ENCODE measurements at regions not wholly inside any gene's neighbourhood (a gene's known extent, or its start where the extent isn't known, plus 50 kb on each side); places are given as distances from the start of the nearest gene placed in this dataset.

- H3K27ac ChIP-seq (ENCODE audit: low read length): no peak overlapping the region
- Mint-ChIP-seq H3K4me1 (no peaks in the 10 kb centered on the region), H3K4me3 (no peak overlapping the region), H3K9me3 (no peaks in the 10 kb centered on the region), H3K36me3 (no peaks in the 10 kb centered on the region), H3K27ac (no peak overlapping the region), H3K27me3 (ENCODE audit: low read depth in 2 of 2) (peaks cover 0 to 7% of the 10 kb centered on the region in 2 donors)
- H3K27me3 ChIP-seq (ENCODE audit: control insufficient read depth, insufficient read depth, low read length): no peaks in the 10 kb centered on the region
- H3K4me3 ChIP-seq (ENCODE audit: low read length): no peak overlapping the region
- intact Hi-C loops (cut with micrococcal nuclease): no loop called here
- DNase-seq (no peak), ATAC-seq (no peak)
- H3K9me3 ChIP-seq (ENCODE audit: control insufficient read depth, insufficient read depth, low read length): no peaks in the 10 kb centered on the region
- no peaks in the 10 kb centered on the region for H3K36me3 ChIP-seq (ENCODE audit: control insufficient read depth, insufficient read depth, low read length)
- H3K4me1 ChIP-seq (ENCODE audit: control insufficient read depth, insufficient read depth, low read length): no peaks in the 10 kb centered on the region
- TF ChIP-seq CTCF (IDR thresholded peaks at IDR 0.05): no peak
Measured at GRCh38 chr10:10804061-10804460, 213.6 kb upstream of the CELF2 start.

DNA sequence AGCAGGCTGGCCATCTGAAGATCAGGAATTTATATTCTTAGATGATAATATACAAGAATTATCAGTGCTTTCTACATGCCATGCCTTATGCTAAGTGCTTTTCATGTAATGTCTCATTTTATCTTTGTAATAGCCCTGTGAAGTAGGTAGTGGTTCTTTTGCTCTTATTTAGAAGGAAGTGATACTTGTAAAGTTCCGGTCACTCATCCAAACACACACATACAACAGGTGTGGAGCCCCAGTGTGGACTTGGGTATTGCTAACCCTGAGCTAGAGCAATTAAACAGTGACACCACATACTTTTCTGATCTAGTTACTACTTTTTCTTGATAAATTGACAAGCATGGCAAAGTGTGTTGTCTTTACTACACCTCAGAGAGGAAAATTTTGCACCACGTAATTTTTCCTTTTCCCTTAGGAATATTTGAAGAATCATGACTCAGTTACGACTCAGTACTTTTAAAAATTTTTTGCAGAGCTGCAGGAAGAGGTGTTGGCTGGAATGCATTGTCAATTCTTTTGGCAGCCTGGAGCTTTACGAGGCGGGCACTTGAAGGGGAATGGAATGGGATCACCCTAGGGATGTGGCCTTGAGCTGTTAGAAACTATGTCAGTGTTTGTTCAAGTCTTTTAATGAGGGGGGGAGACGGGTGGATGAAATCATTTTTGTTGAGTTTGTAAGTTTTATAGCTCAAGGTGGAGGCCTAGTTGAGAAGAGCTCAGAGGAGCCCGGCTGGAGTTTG, 212.5 kb upstream of the CELF2 start:
- Histone ChIP-seq H3K36me3 (ENCODE audit: control insufficient read depth, insufficient read depth, low read length) (no peaks in the 10 kb centered on the region), H3K27ac (ENCODE audit: low read length) (no peak overlapping the region), H3K4me1 (ENCODE audit: control insufficient read depth, insufficient read depth, low read length) (no peaks in the 10 kb centered on the region), H3K27me3 (ENCODE audit: control insufficient read depth, insufficient read depth, low read length) (no peaks in the 10 kb centered on the region), H3K4me3 (ENCODE audit: low read length) (no peak overlapping the region), H3K9me3 (ENCODE audit: control insufficient read depth, insufficient read depth, low read length) (no peaks in the 10 kb centered on the region)
- intact Hi-C loops (cut with micrococcal nuclease): no loop called here
- no peak for ATAC-seq
- Mint-ChIP-seq H3K27me3 (ENCODE audit: low read depth in 2 of 2) (peaks cover 3 to 9% of the 10 kb centered on the region in 2 donors), H3K27ac (no peak overlapping the region), H3K4me1 (no peaks in the 10 kb centered on the region), H3K36me3 (no peaks in the 10 kb centered on the region), H3K4me3 (no peak overlapping the region), H3K9me3 (no peaks in the 10 kb centered on the region)
- no peak for TF ChIP-seq CTCF (IDR thresholded peaks at IDR 0.05)
- WGBS (ENCODE audit: insufficient coverage): 94% methylated on average over 6 of the region's 7 CpGs
- DNase-seq: no peak

- Mint-ChIP-seq H3K27me3 (ENCODE audit: low read depth in 2 of 2) (peaks cover 13 to 15% of the 10 kb centered on the region in 2 donors), H3K4me3 (no peak overlapping the region)
Measured at GRCh38 chr10:10807106-10807505, 210.6 kb upstream of the CELF2 start.

More at GRCh38 chr10:10807106-10807505, 210.6 kb upstream of the CELF2 start:
- DNase-seq (no peak), ATAC-seq (no peak)
- no peaks in the 10 kb centered on the region for H3K9me3 Mint-ChIP-seq
- H3K27me3 ChIP-seq (ENCODE audit: control insufficient read depth, insufficient read depth, low read length): no peaks in the 10 kb centered on the region
- intact Hi-C loops (cut with micrococcal nuclease): no loop called here
- H3K4me1 ChIP-seq (ENCODE audit: control insufficient read depth, insufficient read depth, low read length): no peaks in the 10 kb centered on the region
- no peaks in the 10 kb centered on the region for H3K36me3 ChIP-seq (ENCODE audit: control insufficient read depth, insufficient read depth, low read length)
- no peak overlapping the region for H3K27ac ChIP-seq (ENCODE audit: low read length)
- H3K4me1 Mint-ChIP-seq: peaks cover 0 to 8% of the 10 kb centered on the region in 2 donors
- H3K27ac Mint-ChIP-seq: no peak overlapping the region
- no peak for TF ChIP-seq CTCF (IDR thresholded peaks at IDR 0.05)
- no peaks in the 10 kb centered on the region for H3K36me3 Mint-ChIP-seq
- H3K4me3 ChIP-seq (ENCODE audit: low read length): no peak overlapping the region
- WGBS (ENCODE audit: insufficient coverage): 83% methylated on average over 1 of the region's 1 CpG
- no peaks in the 10 kb centered on the region for H3K9me3 ChIP-seq (ENCODE audit: control insufficient read depth, insufficient read depth, low read length)
